GM12878 (cell line): ENCODE measurements at regions not wholly inside any gene's neighbourhood (a gene's known extent, or its start where the extent isn't known, plus 50 kb on each side); places are given as distances from the start of the nearest gene placed in this dataset.

Experiments
- ATAC-seq: fragments of 200-7000 bp; cut with Tn5 transposase; 3 replicates; pipeline ENCODE4 v1.9.1; 2020; ENCODE audit warnings: mild to moderate bottlenecking, moderate library complexity
- BruUV-seq: library from RNA; stranded (reverse); fragments of 400-500 nt; replicated peaks from 2 replicates; lab custom pipeline; 2021; lab: Mats Ljungman, UMichigan
- CTCF ChIA-PET: fragments of 300-600 bp; sonication (Branson Sonifier 250); formaldehyde crosslinking; extraction: SDS; loops from one replicate; lab custom pipeline; 2021; ENCODE audit warnings: inconsistent platforms; lab: Yijun Ruan, JAX
- POLR2A ChIA-PET: fragments of 350-600 bp; formaldehyde crosslinking; extraction: SDS; loops from one replicate; lab custom pipeline; 2021; ENCODE audit warnings: inconsistent platforms; lab: Charles Lee
- RAD21 ChIA-PET: fragments of 300-600 bp; sonication (Branson Sonifier 250); formaldehyde crosslinking; loops from one replicate; lab custom pipeline; 2023; ENCODE audit warnings: antibody characterized with exemption; ENCODE audit not compliant: unreplicated experiment; lab: Charles Lee
- SMC1A ChIA-PET: fragments of 300-600 bp; sonication (Branson Sonifier 250); formaldehyde crosslinking; loops from one replicate; lab custom pipeline; 2023; ENCODE audit not compliant: unreplicated experiment, uncharacterized antibody; lab: Charles Lee
- DNase-seq: peaks from one replicate; pipeline ENCODE4 v3.0.0-alpha.2; 2011; ENCODE audit warnings: low read depth, low spot score
- FAIRE-seq: peaks from 3 replicates; lab custom pipeline; 2011; peaks lifted over from hg19 to GRCh38; lab: Jason Lieb, UNC
- H2AFZ ChIP-seq: 2 replicates; pipeline ENCODE4 v1.6.0; 2011; ENCODE audit warnings: low read depth, low read length, control low read depth; ENCODE audit not compliant: control insufficient read depth
- H3K27ac ChIP-seq: 2 replicates; pipeline ENCODE4 v1.5.1; 2011; ENCODE audit warnings: control low read depth; ENCODE audit not compliant: control insufficient read depth, insufficient read depth
- H3K27me3 ChIP-seq, 2 experiments: replicated peaks in 1 of 2; 2 replicates each; pipeline versions ENCODE4 v1.6.0 to v1.6.1; 2011; ENCODE audit warnings: low read length in 1 of 2; ENCODE audit not compliant: control insufficient read depth in 2 of 2, insufficient read depth in 2 of 2
- H3K36me3 ChIP-seq, 2 experiments: 2 replicates each; pipeline ENCODE4 v1.5.1; 2011; ENCODE audit warnings: low read length in 1 of 2; ENCODE audit not compliant: control insufficient read depth in 2 of 2, insufficient read depth in 2 of 2
- H3K4me1 ChIP-seq: 2 replicates; pipeline ENCODE4 v1.6.1; 2011; ENCODE audit warnings: mild to moderate bottlenecking, low read length, moderate library complexity, mixed read lengths; ENCODE audit not compliant: control insufficient read depth, insufficient read depth
- H3K4me2 ChIP-seq: 2 replicates; pipeline ENCODE4 v1.6.0; 2011; ENCODE audit warnings: control low read depth; ENCODE audit not compliant: control insufficient read depth, insufficient read depth
- H3K4me3 ChIP-seq: fragments of 200-600 bp; sonication (generic); 2 replicates; pipeline ENCODE4 v1.5.1; 2016
- H3K79me2 ChIP-seq: 2 replicates; pipeline ENCODE4 v1.6.0; 2011; ENCODE audit warnings: low read length; ENCODE audit not compliant: control insufficient read depth, insufficient read depth
- H3K9ac ChIP-seq: 2 replicates; pipeline ENCODE4 v1.8.0; 2011; ENCODE audit warnings: low read length, control low read depth, mixed read lengths; ENCODE audit not compliant: control insufficient read depth, insufficient read depth
- H3K9me3 ChIP-seq: replicated peaks from 3 replicates; pipeline ENCODE4 v1.5.1; 2011; ENCODE audit warnings: mild to moderate bottlenecking, low read length; ENCODE audit not compliant: control insufficient read depth, insufficient read depth
- H4K20me1 ChIP-seq: 2 replicates; pipeline ENCODE4 v1.6.0; 2011; ENCODE audit not compliant: control insufficient read depth, insufficient read depth
- CHD1 ChIP-seq: IDR thresholded peaks from 2 replicates; pipeline ENCODE4 v1.6.1; 2012; ENCODE audit warnings: low read depth, low read length, improper control_type of control experiment
- EGR1 ChIP-seq, 2 experiments: IDR thresholded peaks; 1 replicate in 1 of 2; 2 replicates in 1 of 2; pipeline ENCODE4 v1.6.1; 2011 to 2012; ENCODE audit warnings: low read depth in 2 of 2, low read length in 2 of 2, borderline replicate concordance in 1 of 2, mild to moderate bottlenecking in 1 of 2, moderate library complexity in 1 of 2
- FOS ChIP-seq: IDR thresholded peaks from 3 replicates; pipeline ENCODE4 v1.6.1; 2011; ENCODE audit warnings: borderline replicate concordance; ENCODE audit not compliant: insufficient read length; ENCODE audit errors: extremely low read depth
- FOXK2 ChIP-seq: fragments of 450-650 bp; IDR thresholded peaks from 2 replicates; pipeline ENCODE4 v1.6.1; 2017; ENCODE audit warnings: mild to moderate bottlenecking, moderate library complexity
- IKZF1 ChIP-seq: fragments of 450-650 bp; conservative IDR thresholded peaks from 2 replicates; pipeline ENCODE4 v1.6.1; 2017; ENCODE audit warnings: antibody characterized with exemption, mild to moderate bottlenecking
- MYC ChIP-seq: IDR thresholded peaks from 2 replicates; pipeline ENCODE4 v1.6.1; 2011; ENCODE audit warnings: mild to moderate bottlenecking, low read length, moderate library complexity, inconsistent platforms; ENCODE audit not compliant: insufficient read depth, insufficient replicate concordance, insufficient read length, severe bottlenecking
- NFYB ChIP-seq: IDR thresholded peaks from 2 replicates; pipeline ENCODE4 v1.6.1; 2011; ENCODE audit warnings: low read depth, mild to moderate bottlenecking, low read length, improper control_type of control experiment, moderate library complexity; ENCODE audit not compliant: insufficient read depth
- SPI1 ChIP-seq: IDR thresholded peaks from 2 replicates; pipeline ENCODE4 v1.6.1; 2011; ENCODE audit warnings: low read depth, mild to moderate bottlenecking, low read length, moderate library complexity, borderline replicate concordance; ENCODE audit not compliant: insufficient read depth
- SUZ12 ChIP-seq: fragments of 200-600 bp; sonication (generic); IDR thresholded peaks from one replicate; pipeline ENCODE4 v1.6.1; 2018; ENCODE audit warnings: antibody characterized with exemption, mild to moderate bottlenecking; ENCODE audit not compliant: unreplicated experiment
- ZBED1 ChIP-seq: IDR thresholded peaks from 2 replicates; pipeline ENCODE4 v1.6.1; 2016; ENCODE audit warnings: borderline replicate concordance
- ZBTB33 ChIP-seq: fragments of 450-650 bp; IDR thresholded peaks from 2 replicates; pipeline ENCODE4 v1.6.1; 2017; ENCODE audit warnings: mild to moderate bottlenecking
- WGBS: methylation state at CpG from one replicate; pipeline ENCODE4 v1.1.6; 2016; ENCODE audit warnings: low lambda C conversion rate; ENCODE audit not compliant: insufficient replicate concordance, insufficient coverage; ENCODE audit errors: missing lambda C conversion rate; 5-methylcytosine and 5-hydroxymethylcytosine counted together
- in situ Hi-C: fragments of 300-500 bp; cut with MboI; formaldehyde crosslinking; loops from 9 replicates; pipeline ENCODE4 v1.14.3; 2018; ENCODE audit warnings: mixed read lengths
- intact Hi-C: fragments of 100-400 bp; cut with micrococcal nuclease; formaldehyde crosslinking; loops from one replicate; pipeline ENCODE4 v1.14.2; 2022; ENCODE audit not compliant: unreplicated experiment
- TF ChIP-seq, protein P1 (sequence below): fragments of 450-650 bp; IDR thresholded peaks from 2 replicates; pipeline ENCODE4 v1.6.1; 2016; ENCODE audit warnings: mild to moderate bottlenecking
- TF ChIP-seq, protein P2 (sequence below): IDR thresholded peaks from 2 replicates; pipeline ENCODE4 v1.6.1; 2012; ENCODE audit warnings: low read depth, low read length, improper control_type of control experiment

- BruUV-seq = no TSS peak
- no peak for DNase-seq
- RAD21 ChIA-PET = interaction anchor here (4.2 kb wide), 1 partner anchor 10 kb away, joined by 21 read pairs; no protein-coding TSS in a partner anchor
Observed at GRCh38 chr10:52955337-52955736, 182.8 kb upstream of the MBL2 start.

GRCh38 chr10:52954407-52954806 is 181.8 kb upstream of the MBL2 start:
- BruUV-seq = no TSS peak
- H2AFZ ChIP-seq = no peak overlapping the region
- H3K27me3 ChIP-seq = no peaks in the 10 kb centered on the region
- FAIRE-seq (no peak), DNase-seq (no peak), ATAC-seq (no peak)
- in situ Hi-C loops (no loop called here), intact Hi-C loops (loop anchor here (5.0 to 10.0 kb wide), 3 partner anchors 137 to 480 kb away; no protein-coding TSS in a partner anchor)
- ChIA-PET SMC1A (no interaction called here), RAD21 (interaction anchor here (4.2 kb wide), 1 partner anchor 11 kb away, joined by 21 read pairs; no protein-coding TSS in a partner anchor), POLR2A (no interaction called here), CTCF (no interaction called here)
- 29% methylated on average over 5 of the region's 5 CpGs for WGBS
- no peaks in the 10 kb centered on the region for H4K20me1 ChIP-seq
- no peaks in the 10 kb centered on the region for H3K36me3 ChIP-seq
- H3K4me1 ChIP-seq = no peaks in the 10 kb centered on the region
- H3K27ac ChIP-seq = no peak overlapping the region
- no peaks in the 10 kb centered on the region for H3K9me3 ChIP-seq
- H3K9ac ChIP-seq = no peak overlapping the region
- no peaks in the 10 kb centered on the region for H3K79me2 ChIP-seq
- no peak overlapping the region for H3K4me2 ChIP-seq
- H3K4me3 ChIP-seq = no peak overlapping the region
- TF ChIP-seq IKZF1 (no peak), ZBTB33 (no peak), SPI1 (no peak), NFYB (no peak), SUZ12 (no peak), FOXK2 (no peak), ZBED1 (no peak), EGR1 (IDR thresholded peaks at IDR 0.05; ENCODE audit: borderline replicate concordance in 1 of 2, low read depth in 2 of 2, low read length in 2 of 2) (no peak), FOS (no peak)
- TF ChIP-seq, protein P1, sequence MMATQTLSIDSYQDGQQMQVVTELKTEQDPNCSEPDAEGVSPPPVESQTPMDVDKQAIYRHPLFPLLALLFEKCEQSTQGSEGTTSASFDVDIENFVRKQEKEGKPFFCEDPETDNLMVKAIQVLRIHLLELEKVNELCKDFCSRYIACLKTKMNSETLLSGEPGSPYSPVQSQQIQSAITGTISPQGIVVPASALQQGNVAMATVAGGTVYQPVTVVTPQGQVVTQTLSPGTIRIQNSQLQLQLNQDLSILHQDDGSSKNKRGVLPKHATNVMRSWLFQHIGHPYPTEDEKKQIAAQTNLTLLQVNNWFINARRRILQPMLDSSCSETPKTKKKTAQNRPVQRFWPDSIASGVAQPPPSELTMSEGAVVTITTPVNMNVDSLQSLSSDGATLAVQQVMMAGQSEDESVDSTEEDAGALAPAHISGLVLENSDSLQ = no peak
- TF ChIP-seq, protein P2, sequence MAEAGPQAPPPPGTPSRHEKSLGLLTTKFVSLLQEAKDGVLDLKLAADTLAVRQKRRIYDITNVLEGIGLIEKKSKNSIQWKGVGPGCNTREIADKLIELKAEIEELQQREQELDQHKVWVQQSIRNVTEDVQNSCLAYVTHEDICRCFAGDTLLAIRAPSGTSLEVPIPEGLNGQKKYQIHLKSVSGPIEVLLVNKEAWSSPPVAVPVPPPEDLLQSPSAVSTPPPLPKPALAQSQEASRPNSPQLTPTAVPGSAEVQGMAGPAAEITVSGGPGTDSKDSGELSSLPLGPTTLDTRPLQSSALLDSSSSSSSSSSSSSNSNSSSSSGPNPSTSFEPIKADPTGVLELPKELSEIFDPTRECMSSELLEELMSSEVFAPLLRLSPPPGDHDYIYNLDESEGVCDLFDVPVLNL = no peak

More at GRCh38 chr10:52955337-52955736, 182.8 kb upstream of the MBL2 start:
- H3K36me3 ChIP-seq = no peaks in the 10 kb centered on the region
- WGBS = 65% methylated on average over 21 of the region's 21 CpGs
- H3K79me2 ChIP-seq = no peaks in the 10 kb centered on the region
- intact Hi-C loops (loop anchor here (10.0 kb wide), 1 partner anchor 479 kb away; no protein-coding TSS in a partner anchor), in situ Hi-C loops (no loop called here)
- H3K4me1 ChIP-seq = no peaks in the 10 kb centered on the region
- POLR2A ChIA-PET = no interaction called here
- TF ChIP-seq CHD1 = no peak
- TF ChIP-seq MYC = no peak
- H4K20me1 ChIP-seq = no peaks in the 10 kb centered on the region
- ATAC-seq (no peak), FAIRE-seq (no peak)
- SMC1A ChIA-PET = interaction anchor here (1.3 to 1.7 kb wide), 2 partner anchors 10 to 75 kb away, joined by 5 to 7 read pairs; no protein-coding TSS in a partner anchor
- no peaks in the 10 kb centered on the region for H3K9me3 ChIP-seq
- no peak overlapping the region for H3K27ac ChIP-seq
- no peak overlapping the region for H3K4me3 ChIP-seq
- no peak overlapping the region for H3K4me2 ChIP-seq
- no peaks in the 10 kb centered on the region for H3K27me3 ChIP-seq
- no peak overlapping the region for H3K9ac ChIP-seq
- H2AFZ ChIP-seq = no peak overlapping the region
- CTCF ChIA-PET = interaction anchor here (1.0 to 1.6 kb wide), 3 partner anchors 10 to 254 kb away, joined by 3 to 4 read pairs (median 3); no protein-coding TSS in a partner anchor
